ENCODE measurements at regions not wholly inside any gene's neighbourhood (a gene's known extent, or its start where the extent isn't known, plus 50 kb on each side); places are given as distances from the start of the nearest gene placed in this dataset.

DNA sequence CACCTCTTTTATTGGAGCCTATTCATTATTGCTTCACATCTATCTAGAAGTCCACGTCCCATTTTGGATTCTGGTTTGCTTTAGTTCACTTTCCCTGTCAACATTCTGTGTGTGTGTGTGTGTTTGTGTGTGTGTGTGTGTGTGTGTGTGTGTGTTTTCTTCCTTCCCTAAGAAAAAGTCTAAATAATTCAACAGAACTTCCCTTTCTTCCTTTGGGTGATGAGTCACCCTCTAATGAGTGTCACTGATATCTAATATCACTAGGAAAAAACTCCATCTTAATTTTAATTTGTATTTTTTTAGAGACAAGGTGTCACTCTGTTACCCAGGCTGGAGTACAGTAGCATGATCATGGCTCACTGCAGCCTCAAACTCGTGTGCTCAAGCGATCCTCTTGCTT, 234.2 kb downstream of the TTC8 start:
- Histone ChIP-seq H3K23ac (ENCODE audit: insufficient read length, low read depth, low read length) (no peak overlapping the region), H3K9me3 (ENCODE audit: control insufficient read depth, low read depth, low read length) (no peaks in the 10 kb centered on the region), H3K79me1 (ENCODE audit: insufficient read depth, low read depth, low read length, poor library complexity, severe bottlenecking) (no peaks in the 10 kb centered on the region), H3K4ac (ENCODE audit: low read depth, low read length) (no peak overlapping the region), H3K56ac (ENCODE audit: insufficient read length, low read depth, low read length) (no peak overlapping the region), H2BK120ac (ENCODE audit: low read depth, low read length, poor library complexity, severe bottlenecking) (no peak overlapping the region), H3K18ac (ENCODE audit: insufficient read length, low read depth, low read length) (no peak overlapping the region), H4K8ac (replicated peaks; ENCODE audit: insufficient read length, low read depth, low read length) (no peak overlapping the region), H2BK5ac (ENCODE audit: insufficient read length, low read length) (no peak overlapping the region), H3K14ac (ENCODE audit: insufficient read depth, low read length) (no peak overlapping the region), H4K20me1 (ENCODE audit: control insufficient read depth, insufficient read depth, insufficient read length) (no peaks in the 10 kb centered on the region), H3K4me1 (ENCODE audit: insufficient read depth, low read length) (no peaks in the 10 kb centered on the region), H3K4me2 (ENCODE audit: insufficient read depth, insufficient read length, low read length) (no peak overlapping the region), H3K23me2 (ENCODE audit: insufficient read length, low read depth, low read length, poor library complexity, severe bottlenecking) (no peaks in the 10 kb centered on the region), H2BK20ac (ENCODE audit: low read depth, low read length, poor library complexity, severe bottlenecking) (no peak overlapping the region), H2BK15ac (ENCODE audit: low read depth, low read length) (no peak overlapping the region), H3K27ac (ENCODE audit: insufficient read length, low read depth, low read length) (no peak overlapping the region), H3K79me2 (ENCODE audit: insufficient read depth, low read length) (no peaks in the 10 kb centered on the region), H3T11ph (ENCODE audit: low read length) (no peak overlapping the region), H2AFZ (ENCODE audit: low read length) (no peak overlapping the region), H2BK12ac (ENCODE audit: insufficient read length, low read depth, low read length) (no peak overlapping the region), H4K5ac (ENCODE audit: insufficient read length, low read depth, low read length) (no peak overlapping the region), H2AK5ac (ENCODE audit: insufficient read length, low read length) (no peak overlapping the region), H3K9ac (ENCODE audit: extremely low read depth, insufficient read length, low read length) (no peak overlapping the region), H4K91ac (ENCODE audit: insufficient read length, low read depth, low read length) (no peak overlapping the region), H3K27me3 (ENCODE audit: insufficient read depth, low read length) (no peaks in the 10 kb centered on the region)
- no peak for DNase-seq
- no peaks in the 10 kb centered on the region for H3K36me3 Mint-ChIP-seq (ENCODE audit: insufficient read depth in 1 of 3, low read depth in 3 of 3)
- H3K9me3 Mint-ChIP-seq, result peaks cover 3% of the 10 kb centered on the region in 2 experiments; a peak in 3 of 5 replicates
- TF ChIP-seq, protein P1, sequence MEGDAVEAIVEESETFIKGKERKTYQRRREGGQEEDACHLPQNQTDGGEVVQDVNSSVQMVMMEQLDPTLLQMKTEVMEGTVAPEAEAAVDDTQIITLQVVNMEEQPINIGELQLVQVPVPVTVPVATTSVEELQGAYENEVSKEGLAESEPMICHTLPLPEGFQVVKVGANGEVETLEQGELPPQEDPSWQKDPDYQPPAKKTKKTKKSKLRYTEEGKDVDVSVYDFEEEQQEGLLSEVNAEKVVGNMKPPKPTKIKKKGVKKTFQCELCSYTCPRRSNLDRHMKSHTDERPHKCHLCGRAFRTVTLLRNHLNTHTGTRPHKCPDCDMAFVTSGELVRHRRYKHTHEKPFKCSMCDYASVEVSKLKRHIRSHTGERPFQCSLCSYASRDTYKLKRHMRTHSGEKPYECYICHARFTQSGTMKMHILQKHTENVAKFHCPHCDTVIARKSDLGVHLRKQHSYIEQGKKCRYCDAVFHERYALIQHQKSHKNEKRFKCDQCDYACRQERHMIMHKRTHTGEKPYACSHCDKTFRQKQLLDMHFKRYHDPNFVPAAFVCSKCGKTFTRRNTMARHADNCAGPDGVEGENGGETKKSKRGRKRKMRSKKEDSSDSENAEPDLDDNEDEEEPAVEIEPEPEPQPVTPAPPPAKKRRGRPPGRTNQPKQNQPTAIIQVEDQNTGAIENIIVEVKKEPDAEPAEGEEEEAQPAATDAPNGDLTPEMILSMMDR (conservative IDR thresholded peaks at IDR 0.05), result no peak
- no peak overlapping the region for H3K4me3 Mint-ChIP-seq
- no CpG with 5 or more reads among the region's 3 CpGs for WGBS (ENCODE audit: extremely low coverage, insufficient read length, low lambda C conversion rate)
- H3K27me3 Mint-ChIP-seq (ENCODE audit: low read depth), result peaks cover 13% of the 10 kb centered on the region
- H3K27ac Mint-ChIP-seq, result no peak overlapping the region
- no peaks in the 10 kb centered on the region for H3K4me1 Mint-ChIP-seq
